IMR-90 (cell line): ENCODE measurements at regions not wholly inside any gene's neighbourhood (a gene's known extent, or its start where the extent isn't known, plus 50 kb on each side); places are given as distances from the start of the nearest gene placed in this dataset.

Source experiments
- ATAC-seq: fragments of 200-7000 bp; cut with Tn5 transposase; 2 replicates; pipeline ENCODE4 v1.9.1; 2020; ENCODE audit warnings: low read depth, mild to moderate bottlenecking, moderate library complexity
- BruUV-seq: library from RNA; stranded (reverse); fragments of 400-500 nt; replicated peaks from 2 replicates; lab custom pipeline; 2021; lab: Mats Ljungman, UMichigan
- CTCF ChIA-PET: fragments of 300-600 bp; formaldehyde crosslinking; extraction: SDS; loops from one replicate; lab custom pipeline; 2021; ENCODE audit warnings: antibody characterized with exemption; lab: Yijun Ruan, JAX
- POLR2A ChIA-PET: fragments of 300-600 bp; sonication (Branson Sonifier 250); formaldehyde crosslinking; loops from one replicate; lab custom pipeline; 2022; ENCODE audit warnings: antibody characterized with exemption; ENCODE audit not compliant: unreplicated experiment; lab: Charles Lee
- DNase-seq: peaks from one replicate; pipeline ENCODE4 v3.0.0; 2013
- H2AFZ ChIP-seq: replicated peaks from 2 replicates; pipeline ENCODE3; 2013; ENCODE audit warnings: low read length, mild to moderate bottlenecking; ENCODE audit not compliant: poor library complexity
- H2AK5ac ChIP-seq: 2 replicates; pipeline ENCODE4 v1.6.1; 2013; ENCODE audit warnings: low read depth, low read length, inconsistent platforms
- H2AK9ac ChIP-seq: replicated peaks from 2 replicates; pipeline ENCODE3; 2013; ENCODE audit warnings: mild to moderate bottlenecking, low read depth, low read length, moderate library complexity; ENCODE audit not compliant: poor library complexity
- H2BK120ac ChIP-seq: 2 replicates; pipeline ENCODE4 v1.6.1; 2013; ENCODE audit warnings: low read depth, low read length, inconsistent platforms
- H2BK15ac ChIP-seq: 3 replicates; pipeline ENCODE4 v1.6.1; 2013; ENCODE audit warnings: low read depth, low read length, inconsistent platforms
- H2BK20ac ChIP-seq: 2 replicates; pipeline ENCODE4 v1.6.1; 2013; ENCODE audit warnings: low read depth, mild to moderate bottlenecking, inconsistent platforms, low read length, moderate library complexity
- H2BK5ac ChIP-seq: 2 replicates; pipeline ENCODE4 v1.6.1; 2013; ENCODE audit warnings: mild to moderate bottlenecking, low read depth, low read length, inconsistent platforms; ENCODE audit not compliant: poor library complexity, severe bottlenecking
- H3K14ac ChIP-seq: replicated peaks from 2 replicates; pipeline ENCODE4 v1.6.1; 2013; ENCODE audit warnings: low read depth, low read length, inconsistent platforms
- H3K18ac ChIP-seq: 2 replicates; pipeline ENCODE4 v1.6.1; 2013; ENCODE audit warnings: low read depth, low read length, control low read depth
- H3K23ac ChIP-seq: 2 replicates; pipeline ENCODE4 v1.6.1; 2013; ENCODE audit warnings: low read depth, low read length, inconsistent platforms
- H3K27ac ChIP-seq: 2 replicates; pipeline ENCODE4 v1.5.1; 2013; ENCODE audit warnings: mild to moderate bottlenecking, control low read depth, low read length; ENCODE audit not compliant: insufficient read depth
- H3K27me3 ChIP-seq: 2 replicates; pipeline ENCODE4 v1.6.1; 2013; ENCODE audit warnings: low read length; ENCODE audit not compliant: control insufficient read depth, insufficient read depth
- H3K36me3 ChIP-seq: 2 replicates; pipeline ENCODE4 v1.6.1; 2013; ENCODE audit warnings: low read length, mixed read lengths; ENCODE audit not compliant: control insufficient read depth, insufficient read depth
- H3K4ac ChIP-seq: 2 replicates; pipeline ENCODE4 v1.6.1; 2013; ENCODE audit warnings: low read depth, low read length, inconsistent platforms
- H3K4me1 ChIP-seq: 2 replicates; pipeline ENCODE4 v1.6.1; 2013; ENCODE audit warnings: low read length, mixed read lengths; ENCODE audit not compliant: control insufficient read depth, insufficient read depth
- H3K4me2 ChIP-seq: 2 replicates; pipeline ENCODE4 v1.6.1; 2013; ENCODE audit warnings: low read depth, mild to moderate bottlenecking, control low read depth, low read length, moderate library complexity
- H3K4me3 ChIP-seq: 2 replicates; pipeline ENCODE4 v1.5.1; 2013; ENCODE audit warnings: low read depth, mild to moderate bottlenecking, control low read depth, low read length, moderate library complexity; ENCODE audit not compliant: insufficient read depth
- H3K56ac ChIP-seq: 2 replicates; pipeline ENCODE4 v1.6.1; 2013; ENCODE audit warnings: low read length, inconsistent platforms; ENCODE audit not compliant: insufficient read depth; ENCODE audit errors: extremely low read depth
- H3K79me1 ChIP-seq, 2 experiments: 2 replicates each; pipeline ENCODE4 v1.6.1; 2013; ENCODE audit warnings: low read length in 2 of 2, inconsistent platforms in 1 of 2, low read depth in 1 of 2
- H3K9ac ChIP-seq: 2 replicates; pipeline ENCODE4 v1.6.1; 2013; ENCODE audit warnings: low read depth, low read length, control low read depth
- H3K9me1 ChIP-seq: 2 replicates; pipeline ENCODE4 v1.6.1; 2013; ENCODE audit warnings: low read length, inconsistent platforms; ENCODE audit not compliant: insufficient read depth
- H3K9me3 ChIP-seq: 2 replicates; pipeline ENCODE4 v1.6.1; 2013; ENCODE audit warnings: low read length; ENCODE audit not compliant: control insufficient read depth, insufficient read depth
- H4K20me1 ChIP-seq: 2 replicates; pipeline ENCODE4 v1.6.1; 2013; ENCODE audit warnings: low read length, inconsistent platforms; ENCODE audit not compliant: insufficient read depth
- H4K5ac ChIP-seq: 2 replicates; pipeline ENCODE4 v1.6.1; 2013; ENCODE audit warnings: mild to moderate bottlenecking, low read depth, low read length, control low read depth
- H4K8ac ChIP-seq, 2 experiments: 2 replicates each; pipeline ENCODE4 v1.6.1; 2013; ENCODE audit warnings: low read depth in 2 of 2, low read length in 2 of 2, control low read depth in 1 of 2, inconsistent platforms in 1 of 2
- H4K91ac ChIP-seq: 2 replicates; pipeline ENCODE4 v1.6.1; 2013; ENCODE audit warnings: low read depth, low read length, inconsistent platforms; ENCODE audit not compliant: insufficient read depth
- CEBPB ChIP-seq: IDR thresholded peaks from 2 replicates; pipeline ENCODE4 v1.6.1; 2012; ENCODE audit warnings: low read depth, low read length, improper control_type of control experiment
- CHD1 ChIP-seq: IDR thresholded peaks from 2 replicates; pipeline ENCODE4 v1.6.1; 2012; ENCODE audit warnings: low read depth, low read length, improper control_type of control experiment
- FOS ChIP-seq: fragments of 150-350 bp; IDR thresholded peaks from 2 replicates; pipeline ENCODE4 v1.6.1; 2016; ENCODE audit warnings: low read depth, low read length
- MAFK ChIP-seq: IDR thresholded peaks from 2 replicates; pipeline ENCODE4 v1.6.1; 2012; ENCODE audit warnings: low read depth, low read length, improper control_type of control experiment
- POLR2A ChIP-seq: IDR thresholded peaks from 2 replicates; pipeline ENCODE4 v1.6.1; 2012; ENCODE audit warnings: mild to moderate bottlenecking, low read depth, low read length
- RAD21 ChIP-seq: IDR thresholded peaks from 2 replicates; pipeline ENCODE4 v1.6.1; 2012; ENCODE audit warnings: low read length, improper control_type of control experiment
- WGBS, 2 experiments: methylation state at CpG; one replicate each; pipeline versions ENCODE4 v1.1.5 to v1.1.7; 2013; ENCODE audit warnings: missing lambda C conversion rate in 2 of 2; ENCODE audit not compliant: insufficient read length in 1 of 2; ENCODE audit errors: extremely low coverage in 2 of 2; 5-methylcytosine and 5-hydroxymethylcytosine counted together
- dilution Hi-C: fragments of 300-500 bp; cut with HindIII; formaldehyde crosslinking; loops from one replicate; pipeline ENCODE4 v1.14.3; 2018; ENCODE audit warnings: low sequenced_read_pairs; ENCODE audit not compliant: unreplicated experiment
- in situ Hi-C: fragments of 300-500 bp; cut with MboI; formaldehyde crosslinking; loops from 3 replicates; pipeline ENCODE4 v1.14.3; 2019; ENCODE audit warnings: low sequenced_read_pairs, inconsistent platforms, mixed read lengths
- intact Hi-C: fragments of 100-400 bp; cut with micrococcal nuclease; formaldehyde crosslinking; loops from 2 replicates; pipeline ENCODE4 v1.10.0; 2022
- TF ChIP-seq, protein P1 (sequence below): fragments of 150-350 bp; IDR thresholded peaks from 2 replicates; pipeline ENCODE4 v1.6.1; 2017; ENCODE audit warnings: mild to moderate bottlenecking, antibody characterized with exemption, low read length, low read depth
- TF ChIP-seq, protein P2 (sequence below): conservative IDR thresholded peaks from 2 replicates; pipeline ENCODE4 v1.5.1; 2012; ENCODE audit warnings: mild to moderate bottlenecking, low read depth, low read length, improper control_type of control experiment

DNA sequence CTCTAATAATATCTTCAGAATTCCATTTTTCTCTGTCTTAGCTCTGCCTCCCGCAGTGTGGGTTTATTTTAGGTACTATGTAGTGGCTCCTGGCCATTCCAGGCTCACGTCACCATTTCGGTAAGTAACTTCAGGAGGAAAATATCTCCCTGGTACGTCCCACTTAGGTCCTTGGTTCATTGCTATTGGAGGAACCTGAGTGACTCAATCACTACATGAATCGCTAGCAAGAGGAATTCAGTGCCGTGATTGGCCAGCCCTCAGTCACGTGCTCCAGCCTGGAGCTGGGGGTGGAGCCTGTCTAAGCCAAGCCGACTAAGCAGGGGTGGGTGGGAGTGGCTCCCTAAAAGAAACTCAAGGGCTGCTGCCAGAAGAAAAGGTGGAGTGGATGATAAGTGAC, 67.3 kb upstream of the E2F3 start:
- Histone ChIP-seq H3K27me3 (peaks cover 21% of the 10 kb centered on the region), H3K9me3 (no peaks in the 10 kb centered on the region), H3K36me3 (no peaks in the 10 kb centered on the region), H2AK9ac (no peak overlapping the region), H4K20me1 (no peaks in the 10 kb centered on the region), H2BK20ac (no peak overlapping the region), H2AK5ac (no peak overlapping the region), H3K56ac (no peak overlapping the region), H3K4me2 (no peak overlapping the region), H2BK5ac (no peak overlapping the region), H4K91ac (no peak overlapping the region), H3K79me1 (no peaks in the 10 kb centered on the region; a peak in 1 of 4 replicates), H3K4me3 (no peak overlapping the region), H3K9me1 (peaks cover 3% of the 10 kb centered on the region; the same call in 1 of the 2 replicates), H2AFZ (no peak overlapping the region), H3K9ac (no peak overlapping the region), H3K27ac (no peak overlapping the region), H3K4ac (no peak overlapping the region), H2BK120ac (no peak overlapping the region), H3K14ac (no peak overlapping the region), H3K23ac (no peak overlapping the region), H3K18ac (no peak overlapping the region), H4K5ac (no peak overlapping the region), H4K8ac (no peak overlapping the region), H3K4me1 (peaks cover 2% of the 10 kb centered on the region; the same call in 1 of the 2 replicates), H2BK15ac (no peak overlapping the region)
- no peak for ATAC-seq
- TF ChIP-seq, protein P1, sequence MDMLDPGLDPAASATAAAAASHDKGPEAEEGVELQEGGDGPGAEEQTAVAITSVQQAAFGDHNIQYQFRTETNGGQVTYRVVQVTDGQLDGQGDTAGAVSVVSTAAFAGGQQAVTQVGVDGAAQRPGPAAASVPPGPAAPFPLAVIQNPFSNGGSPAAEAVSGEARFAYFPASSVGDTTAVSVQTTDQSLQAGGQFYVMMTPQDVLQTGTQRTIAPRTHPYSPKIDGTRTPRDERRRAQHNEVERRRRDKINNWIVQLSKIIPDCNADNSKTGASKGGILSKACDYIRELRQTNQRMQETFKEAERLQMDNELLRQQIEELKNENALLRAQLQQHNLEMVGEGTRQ, result no peak
- TF ChIP-seq FOS (no peak), CEBPB (no peak), CHD1 (no peak), MAFK (no peak), RAD21 (no peak), POLR2A (no peak)
- TF ChIP-seq, protein P2, sequence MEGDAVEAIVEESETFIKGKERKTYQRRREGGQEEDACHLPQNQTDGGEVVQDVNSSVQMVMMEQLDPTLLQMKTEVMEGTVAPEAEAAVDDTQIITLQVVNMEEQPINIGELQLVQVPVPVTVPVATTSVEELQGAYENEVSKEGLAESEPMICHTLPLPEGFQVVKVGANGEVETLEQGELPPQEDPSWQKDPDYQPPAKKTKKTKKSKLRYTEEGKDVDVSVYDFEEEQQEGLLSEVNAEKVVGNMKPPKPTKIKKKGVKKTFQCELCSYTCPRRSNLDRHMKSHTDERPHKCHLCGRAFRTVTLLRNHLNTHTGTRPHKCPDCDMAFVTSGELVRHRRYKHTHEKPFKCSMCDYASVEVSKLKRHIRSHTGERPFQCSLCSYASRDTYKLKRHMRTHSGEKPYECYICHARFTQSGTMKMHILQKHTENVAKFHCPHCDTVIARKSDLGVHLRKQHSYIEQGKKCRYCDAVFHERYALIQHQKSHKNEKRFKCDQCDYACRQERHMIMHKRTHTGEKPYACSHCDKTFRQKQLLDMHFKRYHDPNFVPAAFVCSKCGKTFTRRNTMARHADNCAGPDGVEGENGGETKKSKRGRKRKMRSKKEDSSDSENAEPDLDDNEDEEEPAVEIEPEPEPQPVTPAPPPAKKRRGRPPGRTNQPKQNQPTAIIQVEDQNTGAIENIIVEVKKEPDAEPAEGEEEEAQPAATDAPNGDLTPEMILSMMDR, result no peak
- ChIA-PET POLR2A (no interaction called here), CTCF (no interaction called here)
- dilution Hi-C loops, result no loop called here
- no TSS peak for BruUV-seq
- intact Hi-C loops, result no loop called here
- in situ Hi-C loops, result no loop called here
- DNase-seq, result no peak
- 69% methylated on average over 3 of the region's 8 CpGs; no CpG with 5 or more reads in 1 of the 2 experiments for WGBS, 2 experiments
